NCI-H748 (cell line): ENCODE measurements at regions not wholly inside any gene's neighbourhood (a gene's known extent, or its start where the extent isn't known, plus 50 kb on each side); places are given as distances from the start of the nearest gene placed in this dataset.

ENCODE experiments used
- DNase-seq: peaks from one replicate; lab custom pipeline; 2025; ENCODE audit not compliant: unreplicated experiment; lab: John Stamatoyannopoulos, UW

DNA sequence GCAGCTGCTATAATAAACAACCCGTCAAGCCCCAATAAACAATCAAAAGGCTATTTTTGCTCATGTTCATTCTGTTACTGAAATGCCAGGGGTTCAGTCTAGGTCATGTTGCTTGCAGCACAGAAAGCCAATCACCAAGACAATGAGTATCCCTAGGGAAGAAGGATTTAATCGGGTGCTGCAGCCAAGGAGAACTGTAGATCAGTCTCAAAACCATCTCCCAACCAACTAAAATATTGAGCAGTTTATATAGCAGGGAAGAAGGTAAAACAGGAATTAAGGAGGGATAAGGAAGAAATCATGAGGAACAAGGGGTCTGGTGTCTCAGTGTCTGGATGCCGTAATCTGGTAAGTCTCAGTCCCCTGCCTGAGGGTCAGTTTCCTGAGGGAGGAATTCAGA is 169.5 kb downstream of the BLID start:
- DNase-seq = no peak

DNA sequence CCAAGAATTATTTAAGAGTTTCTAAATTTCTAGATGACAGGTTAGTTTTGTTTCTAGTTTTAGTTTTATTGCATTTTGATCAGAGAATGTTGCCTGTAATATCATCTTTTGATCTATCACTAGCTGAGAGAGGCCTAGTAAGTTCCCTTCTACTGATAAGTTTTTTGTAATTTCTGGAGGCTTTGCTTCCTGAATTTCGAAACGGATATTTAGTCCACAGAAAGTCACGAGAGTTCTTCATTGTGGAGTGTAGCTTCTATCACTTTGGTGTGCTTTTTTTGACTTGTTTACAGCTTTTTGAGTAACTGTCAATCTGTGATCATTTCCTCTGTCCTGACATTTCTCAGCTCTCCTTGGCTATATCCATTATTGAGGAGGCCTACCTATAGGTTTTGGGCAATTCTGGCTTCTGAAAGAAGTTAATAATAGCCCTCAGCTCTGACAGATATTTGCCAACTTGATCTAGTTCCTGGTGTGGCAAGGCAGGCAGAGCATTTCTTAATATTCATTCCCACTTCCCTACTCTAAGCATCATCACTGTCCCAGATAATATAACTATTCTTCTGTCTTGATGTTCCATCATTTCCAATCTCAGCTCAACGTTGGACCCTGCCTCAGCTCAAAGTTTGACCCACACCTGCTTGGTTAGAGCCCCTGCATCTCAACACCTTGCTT is 171.3 kb downstream of the BLID start:
- DNase-seq = no peak

DNA sequence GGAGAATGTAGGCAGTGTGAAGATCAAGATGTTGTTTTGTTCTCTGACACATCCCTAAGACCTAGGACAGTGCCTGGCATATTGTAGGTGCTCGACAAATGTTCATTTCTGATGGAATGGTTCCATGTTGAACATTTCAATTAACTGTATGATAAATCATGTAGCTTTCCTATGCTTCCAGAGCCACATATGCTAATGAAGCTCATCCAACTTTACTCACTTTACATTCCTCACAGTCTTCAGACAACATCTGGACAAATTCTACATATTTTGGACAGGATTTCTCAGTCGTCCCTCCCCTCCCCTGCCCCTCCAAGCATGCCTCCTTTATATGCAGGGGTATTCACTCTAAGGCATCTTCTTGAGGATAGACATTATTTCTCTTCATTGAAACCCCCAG is 177.9 kb downstream of the BLID start:
- DNase-seq = no peak

DNA sequence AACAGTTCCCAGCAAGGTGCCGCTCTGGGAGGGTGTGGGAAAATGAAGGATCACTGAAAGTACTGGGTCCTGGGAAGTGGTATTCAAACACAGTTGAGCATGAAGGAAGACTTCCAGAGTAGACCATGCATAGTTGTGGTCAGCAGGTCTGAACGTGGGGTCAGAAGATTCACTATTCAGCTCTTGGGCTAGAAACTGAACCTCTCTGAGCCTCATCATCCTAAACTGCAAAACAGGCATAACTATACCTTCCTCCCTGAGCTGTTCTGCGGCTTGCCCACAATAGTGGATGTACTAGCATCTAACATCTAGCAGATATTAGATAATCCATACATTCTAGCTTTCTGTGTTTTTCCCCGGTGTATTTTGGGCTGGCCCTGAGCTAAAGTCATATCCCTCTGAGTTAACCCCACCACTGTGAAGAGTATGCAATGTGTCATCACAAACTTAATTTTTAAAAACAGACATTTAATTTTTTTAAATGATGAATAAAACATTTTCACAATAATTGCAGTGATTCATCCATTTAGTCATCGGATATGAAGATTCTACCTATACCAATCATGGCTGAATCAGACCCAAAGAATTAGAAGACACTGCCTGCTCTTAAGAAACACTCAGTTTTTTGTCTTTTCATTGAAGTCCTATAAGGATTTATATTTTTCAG is 179.1 kb downstream of the BLID start:
- no peak for DNase-seq

DNA sequence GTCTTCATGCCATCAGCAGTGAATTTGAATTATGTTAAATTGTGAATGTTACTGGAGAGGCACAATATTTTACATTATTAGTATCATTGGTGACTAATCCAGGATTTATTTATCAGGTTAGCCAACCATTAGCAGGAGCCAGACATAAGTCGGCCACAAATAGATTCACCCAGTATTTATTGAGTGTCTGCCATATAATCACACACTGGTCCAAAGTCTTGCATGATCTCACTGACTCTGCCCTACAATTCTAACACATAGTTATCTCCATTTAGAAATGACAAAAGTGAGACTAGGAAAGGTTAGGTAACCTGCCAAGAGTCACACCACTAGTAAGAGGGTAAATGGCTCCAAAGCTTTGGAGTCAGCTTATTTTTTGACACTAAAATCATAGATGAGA is 179.6 kb downstream of the BLID start:
- DNase-seq = no peak

DNA sequence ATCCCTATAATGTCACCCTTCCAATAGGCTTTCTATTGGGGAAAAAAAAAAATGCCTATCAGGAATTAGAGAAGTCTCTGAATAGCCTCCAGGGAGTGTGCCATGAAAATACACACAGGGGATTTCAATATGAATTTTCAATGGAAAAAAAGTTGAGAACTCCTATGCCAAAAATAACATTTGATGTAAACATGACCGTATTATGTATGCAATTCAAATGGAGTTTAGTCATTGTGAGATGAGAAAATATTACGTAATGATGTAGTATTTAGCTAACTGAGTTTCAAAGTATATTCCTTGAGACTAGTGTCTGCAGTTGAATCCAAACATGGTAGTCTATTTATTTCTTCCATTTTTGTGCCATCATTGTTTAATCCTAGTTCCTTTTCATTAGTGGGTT is 182.3 kb downstream of the BLID start:
- DNase-seq = no peak

DNA sequence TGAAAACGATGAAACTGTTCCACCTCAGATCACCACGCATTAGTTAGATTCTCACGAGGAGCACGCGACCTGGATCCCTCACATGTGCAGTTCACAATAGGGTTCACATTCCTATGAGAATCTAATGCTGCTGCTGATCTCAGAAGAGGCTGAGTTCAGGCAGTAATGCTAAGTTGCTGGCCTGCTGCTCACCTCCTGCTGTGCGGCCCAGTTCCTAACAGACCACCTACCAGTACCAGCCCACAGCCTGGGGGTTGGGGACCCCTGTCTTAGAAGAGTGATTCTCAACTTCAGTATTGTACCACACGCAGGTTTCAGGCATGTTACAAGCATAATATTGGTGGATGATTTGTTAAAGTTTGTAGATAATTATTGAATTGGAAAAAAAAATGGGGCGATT is 182.7 kb downstream of the BLID start:
- DNase-seq = no peak

DNA sequence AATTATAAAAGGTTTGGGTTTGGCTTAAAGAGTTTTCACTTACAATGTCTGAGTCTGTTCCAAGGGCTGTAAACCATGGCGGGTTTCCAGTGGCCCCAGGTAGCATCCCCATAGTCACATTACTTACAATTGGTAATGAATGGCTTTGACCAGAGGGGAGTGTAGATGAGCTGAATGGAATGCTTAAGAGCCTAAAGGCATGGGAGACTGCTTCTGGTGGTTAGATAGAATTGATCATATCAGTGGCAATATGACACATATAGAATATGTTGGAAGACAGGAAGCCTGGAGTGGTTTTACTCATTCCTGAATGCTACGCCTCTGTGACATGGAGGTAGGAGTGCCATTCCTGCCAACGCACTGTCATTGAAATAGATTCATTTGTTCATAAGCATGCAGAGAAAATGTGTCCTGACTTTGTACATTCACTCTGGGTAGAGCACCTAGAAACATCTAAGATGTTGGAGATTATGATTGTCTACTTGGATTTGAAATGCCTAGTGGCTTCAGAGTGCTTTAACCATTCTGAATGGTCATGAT is 183.3 kb downstream of the BLID start:
- no peak for DNase-seq

DNA sequence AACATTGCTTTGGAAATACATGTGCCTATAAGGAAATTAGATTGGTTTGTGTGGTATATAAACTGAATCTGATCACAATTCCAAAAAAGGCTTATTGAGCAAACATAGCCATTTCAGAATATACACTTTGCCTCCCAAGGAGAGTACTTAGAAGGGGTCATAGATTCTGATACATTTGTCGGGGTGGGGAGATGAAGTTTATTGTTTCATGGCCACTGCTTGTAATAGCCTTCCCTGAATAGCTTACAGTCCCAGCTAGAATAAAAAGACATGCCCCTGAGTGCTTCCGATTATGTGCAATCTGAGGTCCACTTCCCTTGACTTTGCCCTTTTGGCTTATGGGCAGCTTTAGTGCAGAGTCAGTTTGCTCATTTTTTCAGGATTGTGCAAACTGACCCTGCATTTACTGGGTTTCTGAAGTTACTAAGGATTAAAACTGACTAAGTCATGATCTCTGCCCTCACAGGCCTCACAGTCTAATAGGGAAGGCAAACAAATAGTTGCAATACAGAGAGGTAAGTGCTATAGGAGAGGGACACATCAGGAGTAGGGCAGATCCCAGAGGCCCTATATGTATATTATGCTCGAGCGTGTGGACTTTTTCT is 184.2 kb downstream of the BLID start:
- DNase-seq = no peak

DNA sequence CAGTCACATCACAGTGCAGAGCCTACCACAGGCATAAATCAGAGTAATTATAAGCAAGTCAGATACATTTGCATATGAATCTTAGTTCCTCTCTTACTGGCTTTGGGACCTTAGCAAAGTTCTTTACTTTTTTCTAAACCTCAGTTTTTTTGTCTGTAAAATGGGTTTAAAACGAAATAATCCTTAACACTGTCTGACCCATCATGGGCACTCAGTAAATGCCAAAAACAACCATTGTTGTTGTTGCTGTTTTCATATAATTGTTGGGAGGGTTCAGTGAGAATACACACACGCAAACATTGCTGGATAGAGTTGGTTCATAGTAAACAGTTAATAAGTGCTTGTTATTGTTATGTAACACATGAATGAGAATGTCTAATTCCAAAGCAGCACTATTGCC is 184.9 kb downstream of the BLID start:
- DNase-seq = no peak

DNA sequence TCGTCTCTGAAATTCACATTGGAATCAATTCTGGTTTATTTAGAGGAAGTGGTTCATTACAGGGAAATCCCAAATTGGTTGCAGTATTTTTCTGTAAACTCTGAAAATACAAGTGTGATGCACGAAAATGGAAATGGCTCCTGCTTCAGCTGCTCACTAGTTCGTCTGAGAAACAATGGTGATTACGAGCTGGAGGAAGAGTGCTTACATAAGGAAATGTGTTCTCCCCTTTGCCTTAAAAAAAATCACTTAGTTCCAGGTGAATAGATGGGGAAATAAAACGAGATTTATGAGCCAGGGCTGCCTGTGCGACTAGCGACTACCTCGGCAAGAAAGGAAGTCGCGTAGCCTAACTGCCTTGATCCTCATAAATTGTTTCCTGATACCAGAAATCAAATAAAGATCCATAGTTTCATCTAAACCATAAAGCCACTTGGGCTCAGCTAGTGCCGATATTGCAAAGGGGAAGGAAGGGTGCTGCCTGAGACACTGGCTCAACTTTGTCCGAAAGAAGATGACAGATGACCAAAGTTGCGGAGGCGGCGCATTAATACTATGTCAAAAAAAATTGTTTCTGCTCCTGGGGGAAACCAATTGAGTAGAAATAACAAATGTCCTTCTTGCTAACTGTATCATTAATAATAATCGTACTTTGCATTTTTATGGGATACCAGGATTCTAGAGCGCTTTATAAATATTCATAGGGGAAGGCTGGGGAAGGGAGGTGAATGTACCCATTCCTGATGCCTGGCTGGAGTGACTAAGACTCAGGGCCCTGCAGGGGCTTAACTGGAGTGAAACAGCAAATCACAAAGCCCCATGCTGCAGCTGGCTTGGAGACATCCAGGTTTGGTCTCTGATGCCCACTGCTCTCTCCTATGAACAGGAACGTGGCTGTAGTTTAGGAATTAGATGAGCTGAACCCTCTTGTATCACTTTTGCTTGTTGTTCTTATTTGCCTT is 185.7 kb downstream of the BLID start:
- no peak for DNase-seq

DNA sequence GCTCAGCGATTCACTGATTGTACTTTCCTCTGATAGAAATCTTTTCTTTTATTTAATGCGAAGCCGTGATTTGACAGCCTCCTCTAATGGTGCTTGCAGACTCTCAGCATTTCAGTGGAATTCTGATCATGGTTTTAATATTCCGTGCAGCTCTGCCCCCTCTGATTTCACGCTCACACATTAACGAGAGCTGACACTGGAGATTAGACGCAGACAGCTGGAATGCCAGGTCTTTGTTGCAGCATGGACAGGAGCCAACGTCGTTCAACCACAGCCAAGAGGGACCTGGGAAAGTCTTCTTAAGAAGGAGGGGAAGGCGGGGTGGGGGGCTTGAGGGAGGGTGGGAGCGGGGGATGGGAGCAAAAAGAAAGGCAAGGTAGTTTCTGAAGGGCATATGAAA is 186.4 kb downstream of the BLID start:
- peak; percentile 1 for DNase-seq

DNA sequence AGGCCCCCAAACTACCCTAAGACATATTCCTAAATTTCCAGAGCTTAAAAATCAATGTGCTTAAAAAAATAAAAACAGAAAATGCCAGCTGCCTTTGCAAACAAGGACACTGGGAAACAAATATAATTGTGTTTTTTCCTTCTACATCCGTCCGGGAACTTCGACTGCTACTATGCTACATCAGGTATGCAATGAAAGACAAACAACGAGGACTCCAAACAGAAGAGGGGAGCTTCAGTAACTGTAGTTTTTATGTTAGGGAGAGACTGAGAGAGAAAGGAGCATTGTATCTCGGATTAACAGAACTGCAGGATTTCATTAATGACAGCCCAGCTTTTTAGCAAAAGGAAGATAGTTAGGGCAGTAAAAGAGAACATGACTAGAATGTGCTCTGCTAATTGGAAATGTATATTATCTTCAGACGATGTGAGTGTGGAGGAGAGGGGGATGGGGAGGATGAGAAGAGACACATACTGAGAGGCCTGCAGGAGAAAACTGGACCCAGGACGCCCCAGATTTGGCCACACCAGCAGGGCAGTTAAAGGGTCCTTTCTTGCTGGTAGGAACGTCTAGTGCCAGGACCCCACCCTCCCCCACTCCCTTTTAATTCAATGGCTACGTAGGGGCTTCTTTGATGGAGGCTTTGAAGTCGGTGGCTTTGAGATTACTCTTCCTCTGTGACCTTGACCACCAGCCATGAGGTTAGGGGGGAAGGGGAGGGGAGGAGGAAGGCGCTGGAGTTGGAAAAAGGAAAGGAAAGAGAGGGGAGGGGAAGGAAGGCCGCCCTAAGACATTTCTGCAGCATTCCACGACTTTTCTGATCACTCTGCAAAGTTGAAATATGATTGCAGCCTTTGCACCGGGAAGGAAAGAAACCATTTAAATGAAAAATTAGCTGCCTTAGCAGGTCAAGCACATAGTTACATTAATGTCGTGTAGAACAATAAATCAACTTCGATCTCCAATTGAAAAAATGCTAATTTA is 187.1 kb downstream of the BLID start:
- no peak for DNase-seq

DNA sequence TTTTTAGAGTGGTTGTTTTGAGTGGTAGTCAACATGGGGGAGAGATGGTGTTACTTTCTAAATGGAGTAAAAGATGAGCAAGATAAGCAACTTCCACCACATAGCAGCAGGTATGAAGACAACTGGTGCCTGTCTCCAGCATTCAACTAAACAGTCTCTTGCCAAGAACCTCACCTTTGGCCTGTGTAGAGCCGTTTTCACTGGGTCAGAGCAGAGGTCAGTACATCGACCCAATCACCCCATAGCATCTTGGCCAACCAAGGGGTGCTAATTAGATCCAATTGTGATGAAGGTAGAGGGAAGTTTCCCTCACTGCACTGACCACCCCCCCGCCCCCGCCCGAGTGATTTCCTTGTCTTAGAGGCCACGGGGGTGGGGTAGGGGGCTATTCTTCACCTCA is 188.2 kb downstream of the BLID start:
- no peak for DNase-seq

DNA sequence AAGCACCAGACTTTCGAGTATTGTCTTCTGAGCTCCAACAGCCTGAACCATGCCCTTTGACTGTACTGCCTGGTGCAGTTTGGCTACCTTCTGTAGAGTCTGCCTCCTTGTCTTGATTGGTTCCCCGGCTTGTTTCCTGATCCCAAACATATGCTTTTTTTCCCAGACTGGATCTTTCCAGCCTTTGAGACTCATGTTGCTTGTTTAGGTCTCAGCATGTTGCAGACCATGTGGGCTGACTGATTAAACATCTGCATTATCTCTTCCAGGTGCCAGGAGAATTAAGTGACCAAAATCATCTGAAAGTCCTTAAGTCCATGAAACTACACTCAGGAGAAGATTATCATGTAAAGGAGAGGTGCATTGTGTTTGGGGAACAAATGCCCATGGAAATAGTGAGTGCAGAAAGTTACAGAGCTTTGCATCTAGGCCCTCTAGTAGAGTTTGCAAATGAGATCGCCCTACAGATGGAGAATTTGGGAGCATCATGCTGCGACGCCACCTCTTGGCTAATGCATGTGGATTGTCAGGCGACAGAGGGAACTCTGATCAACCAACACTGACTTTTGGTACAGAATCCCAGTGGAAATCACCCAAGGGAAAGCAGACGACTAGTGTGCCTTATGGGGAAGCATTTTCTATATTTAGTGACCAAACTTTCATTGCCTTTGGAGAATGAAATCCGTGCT is 188.8 kb downstream of the BLID start:
- no peak for DNase-seq

DNA sequence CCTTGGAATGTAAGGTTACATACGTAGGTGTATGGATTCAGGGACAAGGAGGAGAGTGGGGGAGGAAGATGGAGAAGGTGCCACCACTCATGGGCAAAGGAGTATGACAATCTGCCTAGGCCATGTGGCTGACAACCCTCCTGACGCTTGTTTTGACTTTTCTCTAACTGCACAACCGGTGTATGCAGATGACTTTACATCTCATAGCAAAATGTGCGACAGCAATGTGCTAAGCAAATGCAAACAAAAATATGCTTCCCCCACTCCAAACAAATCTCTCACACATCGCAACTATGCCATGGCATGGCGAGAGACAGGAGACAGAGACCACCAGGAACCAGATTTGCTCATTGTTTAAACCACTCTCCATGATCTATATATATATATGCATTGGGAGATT is 191.8 kb downstream of the BLID start:
- no peak for DNase-seq

DNA sequence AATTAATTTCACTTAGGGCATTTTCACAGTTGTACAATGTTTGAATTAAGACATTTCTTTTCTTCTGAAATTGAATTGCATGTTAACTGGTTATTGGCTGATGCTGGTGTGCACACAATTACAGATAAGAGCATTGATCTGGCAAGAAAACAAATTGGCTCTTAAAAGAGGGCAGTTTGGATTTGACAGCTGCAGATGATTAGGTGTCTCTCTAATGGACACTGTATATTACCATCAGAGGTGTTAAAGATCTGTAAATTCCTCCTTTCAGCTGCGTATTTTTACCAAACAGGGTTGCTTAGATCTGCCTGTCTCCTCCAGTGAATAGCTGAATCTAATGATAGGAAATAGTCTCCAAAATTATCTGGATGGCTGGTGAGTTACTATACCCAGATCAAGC is 198.5 kb downstream of the BLID start:
- DNase-seq = no peak

DNA sequence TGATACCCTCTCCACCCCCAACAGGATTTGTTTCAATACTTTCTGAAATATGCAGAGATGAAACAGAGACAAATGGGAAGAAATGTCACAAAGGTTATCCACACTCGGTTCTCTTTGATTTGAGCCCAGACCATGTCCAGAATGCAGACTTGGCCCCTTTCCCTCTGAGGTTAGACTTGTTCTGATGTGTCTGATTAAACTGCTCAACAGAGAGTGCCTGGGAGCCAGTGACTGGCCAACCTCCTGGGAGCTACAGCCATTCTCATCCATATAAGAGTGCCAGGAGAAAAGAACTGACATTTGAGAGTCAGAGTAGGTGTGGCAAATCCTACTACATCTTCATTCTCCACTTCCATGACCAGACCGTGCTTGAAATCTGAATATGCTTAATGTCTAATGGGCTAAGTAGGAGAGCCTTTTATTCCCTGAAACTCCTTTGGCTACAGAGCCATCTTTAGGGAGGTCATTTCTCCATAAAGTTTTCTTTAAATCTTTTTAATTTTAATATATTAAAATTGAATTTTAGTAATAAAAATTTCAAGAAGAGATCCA is 201.4 kb downstream of the BLID start:
- no peak for DNase-seq

DNA sequence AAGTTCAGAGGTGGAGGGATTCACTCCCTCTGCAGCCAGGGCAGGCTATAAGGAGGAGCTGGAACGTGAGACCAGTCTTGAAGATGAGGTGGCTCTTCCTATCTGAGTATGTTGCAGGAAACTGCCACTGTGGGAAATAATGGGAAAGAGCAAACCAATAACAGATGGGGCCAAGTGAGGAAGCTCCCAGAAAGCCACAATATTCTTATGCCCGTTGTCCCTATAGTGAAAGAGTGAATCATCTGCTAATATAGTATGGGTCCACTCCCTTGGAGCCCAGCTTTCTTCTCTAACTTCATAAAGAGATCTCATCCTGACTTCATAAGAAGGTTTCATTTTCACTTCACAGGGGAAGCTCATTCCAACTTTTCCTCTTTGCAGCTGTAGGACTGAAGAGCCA is 206.4 kb downstream of the BLID start:
- DNase-seq = no peak
